ENCODE measurements at regions not wholly inside any gene's neighbourhood (a gene's known extent, or its start where the extent isn't known, plus 50 kb on each side); places are given as distances from the start of the nearest gene placed in this dataset.

DNA sequence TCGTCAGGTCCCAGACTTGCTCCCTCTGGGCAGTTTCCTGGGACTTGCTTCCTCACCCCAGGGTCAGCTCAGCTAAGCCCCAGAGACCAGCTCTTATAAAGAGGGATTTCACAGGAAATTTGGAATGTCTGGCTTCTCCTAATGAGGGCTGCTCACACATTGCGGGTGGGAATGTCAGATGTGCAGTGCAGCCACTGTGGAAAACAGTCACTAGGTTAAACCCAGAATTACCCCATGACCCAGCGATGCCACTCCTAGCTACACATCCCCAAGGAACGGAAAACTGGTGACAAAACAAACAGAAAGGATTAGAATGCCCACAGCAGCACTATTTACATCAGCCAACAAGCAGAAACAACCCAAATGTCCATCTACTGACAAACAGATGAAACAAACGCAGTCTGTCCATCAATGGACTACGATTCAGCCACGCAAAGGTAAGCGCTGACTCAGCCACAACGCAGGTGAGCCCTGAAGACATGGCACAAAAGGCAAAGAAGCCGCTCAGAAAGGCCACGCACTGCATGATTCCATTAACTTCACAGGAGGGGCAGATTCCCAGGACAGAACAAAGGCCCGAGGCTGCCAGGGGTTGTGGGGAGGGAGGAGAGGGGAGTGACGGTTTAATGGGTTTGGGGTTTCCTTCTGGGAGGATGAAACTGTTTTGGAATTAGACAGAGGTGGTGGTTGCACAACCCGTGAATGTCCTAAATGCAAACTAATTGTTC is 63.0 kb downstream of the NCOR2 start:
- no peak for DNase-seq

DNA sequence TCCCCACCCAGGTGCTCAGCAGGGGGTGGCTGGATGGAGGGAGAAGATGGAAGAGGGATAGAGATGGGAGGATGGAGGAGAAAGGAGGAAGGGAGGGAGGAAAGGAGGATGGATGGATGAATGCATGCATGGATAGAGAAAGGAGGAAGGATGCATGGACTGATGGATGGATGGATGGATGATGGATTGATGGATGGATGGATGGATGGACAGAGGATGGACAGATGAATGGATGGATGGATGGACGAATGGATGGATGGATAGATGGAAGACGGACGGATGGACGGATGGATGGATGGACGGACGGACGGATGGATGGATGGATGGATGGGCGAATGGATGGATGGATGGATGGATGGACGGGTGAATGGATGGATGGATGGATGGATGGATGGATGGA is 64.1 kb downstream of the NCOR2 start:
- DNase-seq: no peak

DNA sequence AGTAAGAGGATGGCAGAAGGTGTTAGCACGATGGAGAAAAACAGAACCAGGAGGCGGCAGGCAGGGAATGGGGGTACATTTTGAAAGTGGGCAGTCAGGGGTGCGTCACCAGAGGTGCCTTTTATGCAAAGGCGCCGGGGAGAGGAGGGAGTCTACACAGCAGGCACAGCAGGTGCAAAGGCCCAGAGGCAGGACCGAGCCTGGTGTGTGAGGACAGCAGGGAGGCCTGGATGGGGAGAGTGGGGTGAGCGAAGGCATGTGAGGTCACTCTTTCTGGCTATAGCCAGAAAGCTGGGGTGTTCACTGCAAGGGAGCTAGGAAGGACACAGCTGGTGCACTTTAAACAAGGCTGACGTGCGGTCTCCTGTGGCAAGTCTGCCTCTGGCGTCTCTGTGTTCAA is 65.0 kb downstream of the NCOR2 start:
- DNase-seq: no peak

DNA sequence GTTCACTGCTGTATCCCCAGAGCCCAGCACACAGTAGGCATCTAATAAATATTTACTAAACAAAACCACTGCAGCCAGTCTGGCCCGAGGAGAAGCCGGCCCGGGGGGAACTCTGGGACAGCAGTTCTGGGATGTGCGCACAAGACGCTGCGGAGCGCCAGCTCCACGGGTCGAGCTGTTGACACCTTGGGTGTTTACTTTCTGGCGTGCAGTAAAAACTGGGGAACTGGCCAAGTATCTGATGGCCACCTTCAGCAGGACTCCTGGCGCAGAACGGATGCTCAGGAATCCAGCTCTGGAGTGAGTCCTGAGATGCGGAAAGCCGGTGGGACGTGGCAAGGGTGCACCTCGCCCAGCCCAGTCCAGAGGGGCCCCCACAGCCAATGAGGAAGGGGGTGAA is 65.6 kb downstream of the NCOR2 start:
- no peak for DNase-seq

DNA sequence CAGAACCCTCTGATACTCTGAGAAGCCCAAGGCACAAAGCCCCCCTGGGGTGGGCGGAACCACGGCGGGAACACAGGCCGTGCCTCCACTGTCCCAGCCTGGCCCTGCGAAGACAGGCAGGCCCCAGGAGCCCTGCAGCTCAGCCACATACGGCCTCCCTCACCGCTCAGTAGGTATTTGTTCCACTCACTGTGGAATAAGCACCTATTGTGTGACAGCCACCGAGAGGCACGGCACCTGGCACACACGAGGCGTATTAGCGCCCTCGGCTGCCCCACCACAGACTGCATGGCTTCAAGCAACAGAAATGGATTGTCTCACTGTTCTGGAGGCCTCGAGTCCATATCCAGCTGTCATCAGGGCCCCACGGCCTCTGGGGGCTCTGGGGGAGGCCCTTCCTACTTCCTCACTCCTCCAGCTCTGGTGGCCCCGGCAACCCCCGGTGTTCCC is 66.3 kb downstream of the NCOR2 start:
- DNase-seq: no peak

DNA sequence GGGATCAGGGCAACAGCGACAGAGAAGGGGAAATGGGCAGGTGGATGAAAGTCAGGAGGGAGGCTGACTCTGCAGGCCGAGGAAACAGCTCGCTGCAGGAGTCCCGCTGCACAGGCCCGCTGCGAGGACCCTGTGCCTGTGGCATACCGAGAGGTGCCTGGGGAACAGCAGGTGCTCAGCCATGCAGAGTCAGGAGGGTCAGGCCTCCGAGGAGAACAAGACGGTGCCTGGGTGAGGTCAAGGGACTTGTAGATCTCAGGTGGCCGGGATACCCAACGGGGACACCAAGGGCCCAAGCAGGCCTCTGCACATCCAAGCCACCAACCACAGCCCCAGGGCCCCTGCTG is 67.5 kb downstream of the NCOR2 start:
- DNase-seq: no peak

DNA sequence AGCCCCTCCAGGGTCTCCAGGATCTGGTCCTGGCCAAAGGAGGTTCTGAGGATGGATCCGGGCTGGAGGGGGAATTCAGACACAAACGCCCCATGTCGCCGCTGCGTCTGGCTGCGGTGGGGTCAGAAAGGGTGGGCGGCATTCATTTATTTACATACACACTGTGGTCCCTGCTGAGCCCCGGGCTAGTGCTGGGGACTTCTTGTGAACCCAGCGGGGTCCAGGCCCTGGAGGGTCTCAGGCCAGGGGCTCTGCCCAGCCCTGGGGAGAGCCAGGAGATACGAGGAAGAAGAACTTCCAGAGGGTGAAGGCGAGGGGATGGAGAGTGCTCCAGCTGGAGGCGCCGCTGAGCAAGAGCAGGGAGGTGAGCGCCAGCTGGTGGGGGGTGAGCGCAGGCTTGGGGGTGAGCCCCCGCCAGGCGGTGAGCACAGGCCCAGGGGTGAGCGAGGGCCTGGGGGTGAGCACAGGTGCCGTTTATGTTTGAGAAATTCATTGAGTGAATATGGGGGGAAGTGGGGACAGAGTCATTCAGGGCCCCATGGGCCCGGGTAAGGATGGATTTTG is 68.1 kb downstream of the NCOR2 start:
- DNase-seq: no peak

DNA sequence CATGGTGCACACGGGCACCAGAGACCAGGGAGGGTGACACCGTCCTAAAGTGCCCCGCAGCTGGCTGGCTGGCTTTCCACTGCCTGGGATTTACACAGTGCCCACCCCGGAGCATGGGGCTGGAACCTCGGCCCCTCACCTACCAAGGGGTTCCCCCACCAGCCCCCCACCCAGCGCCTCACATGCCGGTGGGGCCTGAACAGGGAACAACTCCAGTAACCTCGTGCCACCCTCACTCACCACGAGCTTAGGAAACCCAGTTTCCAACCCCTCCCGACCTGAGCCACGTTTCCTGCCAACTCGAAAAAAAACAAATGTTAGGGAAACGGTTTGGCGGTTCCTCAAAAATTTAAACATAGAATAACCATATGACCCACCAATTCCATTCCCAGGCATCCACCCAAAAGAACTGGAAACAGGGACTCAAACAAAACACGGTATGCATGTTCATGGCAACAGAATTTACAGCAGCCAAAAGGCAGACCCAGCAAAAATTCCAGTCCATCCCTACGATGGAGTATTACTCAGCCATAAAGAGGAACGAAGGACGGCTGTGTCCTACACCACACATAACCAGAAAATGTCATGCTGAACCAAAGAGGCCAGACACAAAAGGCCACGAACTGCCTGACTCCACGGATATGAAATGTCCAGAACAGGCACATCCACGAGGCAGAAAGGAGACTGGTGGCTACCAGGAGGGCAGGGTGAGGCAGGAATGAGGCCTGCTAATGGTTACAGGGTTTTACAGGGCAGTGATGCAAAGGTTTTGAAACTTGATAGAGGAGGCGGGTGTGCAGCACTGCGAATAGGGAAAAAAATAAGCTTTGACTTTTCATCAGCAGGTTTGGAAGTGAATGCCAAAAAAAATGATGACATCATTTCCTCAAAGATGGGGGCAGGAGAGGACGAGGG is 68.9 kb downstream of the NCOR2 start:
- DNase-seq: no peak

DNA sequence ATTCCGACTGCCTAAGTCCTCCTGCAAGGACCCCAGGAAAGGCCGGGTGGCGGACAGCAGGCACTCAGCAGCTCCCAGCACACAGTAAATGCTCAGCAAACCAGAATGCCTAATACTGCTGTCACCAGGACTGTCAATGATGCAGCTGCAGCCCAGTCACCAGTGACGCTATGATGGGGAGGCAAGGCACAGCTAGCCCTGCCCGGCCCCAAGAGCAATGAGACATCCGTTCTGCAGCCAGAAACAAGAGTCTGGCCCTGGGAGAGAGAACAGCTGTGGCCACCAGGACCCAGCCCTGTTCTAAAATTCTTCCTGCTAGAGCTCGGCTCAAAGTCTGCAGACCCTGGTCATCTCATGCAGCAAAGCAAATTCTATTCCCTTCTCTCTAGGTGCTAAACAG is 69.8 kb downstream of the NCOR2 start:
- DNase-seq: no peak

DNA sequence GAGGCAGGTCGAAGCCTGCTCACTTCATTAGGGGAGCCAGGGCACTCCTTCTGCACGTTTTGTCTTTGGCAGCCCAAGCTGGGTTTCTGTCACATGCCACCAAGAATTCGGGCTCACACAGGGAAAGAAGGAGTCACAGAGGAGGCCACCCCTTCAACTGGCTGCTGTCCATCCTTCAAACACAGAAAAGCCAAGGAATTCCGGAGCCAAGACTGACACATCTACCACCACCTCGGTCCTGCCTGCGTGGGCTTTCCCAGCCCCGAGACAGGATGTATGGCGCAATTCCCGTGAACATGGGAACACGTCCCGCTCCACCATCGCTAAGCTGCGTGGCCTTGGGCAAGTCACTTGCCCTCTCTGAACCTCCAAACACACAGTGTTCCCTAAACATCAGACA is 70.4 kb downstream of the NCOR2 start:
- no peak for DNase-seq

DNA sequence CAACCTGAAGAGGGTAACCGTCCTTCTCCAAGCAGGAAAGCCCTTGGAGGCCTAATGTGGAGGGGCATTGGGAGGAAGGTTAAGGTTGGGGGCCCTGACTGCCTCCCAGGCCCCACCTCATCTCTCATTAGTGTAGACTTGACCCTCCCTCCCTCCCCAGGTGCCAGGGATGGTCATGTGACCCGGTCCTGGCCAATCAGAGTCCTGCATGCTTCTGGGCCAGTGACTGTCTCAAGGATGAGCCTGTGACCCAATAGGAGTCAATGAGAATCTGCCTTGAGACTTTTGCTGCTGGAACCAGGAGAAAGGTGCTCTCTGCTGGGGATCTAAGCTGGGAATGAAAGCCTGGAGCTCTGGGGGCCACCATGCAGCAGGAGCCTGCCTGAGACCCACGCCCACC is 70.8 kb downstream of the NCOR2 start:
- DNase-seq: no peak

DNA sequence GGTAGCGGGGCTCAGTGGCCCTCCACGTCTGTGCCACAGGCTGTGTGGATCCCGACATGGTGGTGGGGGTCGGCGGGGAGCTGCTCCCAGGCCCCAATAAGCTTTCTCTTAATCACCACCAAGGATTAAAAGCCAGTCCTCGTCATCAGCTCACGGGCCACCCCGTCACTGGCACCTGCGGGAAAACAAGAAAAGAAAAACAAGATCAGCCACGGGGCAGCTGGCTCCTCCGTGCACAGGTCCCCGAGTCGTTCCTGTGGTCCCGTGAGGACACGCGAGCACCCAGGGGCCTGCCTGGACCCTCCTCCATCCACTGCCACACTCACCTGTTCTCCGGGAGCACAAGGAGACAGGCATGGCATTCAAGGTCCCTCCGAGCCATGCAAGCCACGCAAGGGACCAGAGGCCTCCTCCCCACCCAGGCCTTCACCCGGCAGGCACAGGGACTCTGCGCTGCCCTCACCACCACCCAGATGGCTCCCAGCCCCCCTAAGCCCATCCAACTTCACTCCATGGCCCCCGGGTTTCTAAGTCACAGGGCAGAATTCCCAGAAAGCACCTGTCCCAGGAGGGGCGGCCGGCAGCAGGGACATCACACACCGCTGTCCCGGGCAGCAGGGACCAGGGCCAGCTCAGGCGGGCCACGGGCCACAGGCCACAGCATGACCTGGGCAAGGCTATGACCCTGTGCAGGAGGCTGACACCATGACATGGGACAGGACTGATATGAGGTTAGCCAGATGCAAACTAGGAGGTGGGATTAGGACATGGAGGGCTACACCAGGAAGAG is 72.0 kb downstream of the NCOR2 start:
- no peak for DNase-seq

DNA sequence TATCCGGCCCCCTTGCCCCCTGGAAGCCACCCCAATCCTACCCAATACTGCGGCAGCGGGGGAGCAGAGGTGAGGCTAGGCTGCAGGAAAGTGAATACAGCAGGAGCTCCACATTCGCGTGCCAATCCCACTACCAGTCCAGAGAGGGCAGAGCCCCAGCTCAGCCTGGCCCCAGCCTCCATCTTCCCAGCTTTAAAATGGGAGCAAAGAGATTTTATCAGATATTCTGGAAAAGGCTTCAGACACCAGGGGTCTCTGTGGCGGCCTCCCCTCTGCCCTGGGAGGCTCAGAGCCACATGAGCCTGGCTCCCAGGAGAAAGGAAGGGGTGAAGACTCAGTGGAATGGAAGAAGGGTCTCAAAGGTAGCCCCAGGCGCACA is 72.7 kb downstream of the NCOR2 start:
- DNase-seq: no peak

DNA sequence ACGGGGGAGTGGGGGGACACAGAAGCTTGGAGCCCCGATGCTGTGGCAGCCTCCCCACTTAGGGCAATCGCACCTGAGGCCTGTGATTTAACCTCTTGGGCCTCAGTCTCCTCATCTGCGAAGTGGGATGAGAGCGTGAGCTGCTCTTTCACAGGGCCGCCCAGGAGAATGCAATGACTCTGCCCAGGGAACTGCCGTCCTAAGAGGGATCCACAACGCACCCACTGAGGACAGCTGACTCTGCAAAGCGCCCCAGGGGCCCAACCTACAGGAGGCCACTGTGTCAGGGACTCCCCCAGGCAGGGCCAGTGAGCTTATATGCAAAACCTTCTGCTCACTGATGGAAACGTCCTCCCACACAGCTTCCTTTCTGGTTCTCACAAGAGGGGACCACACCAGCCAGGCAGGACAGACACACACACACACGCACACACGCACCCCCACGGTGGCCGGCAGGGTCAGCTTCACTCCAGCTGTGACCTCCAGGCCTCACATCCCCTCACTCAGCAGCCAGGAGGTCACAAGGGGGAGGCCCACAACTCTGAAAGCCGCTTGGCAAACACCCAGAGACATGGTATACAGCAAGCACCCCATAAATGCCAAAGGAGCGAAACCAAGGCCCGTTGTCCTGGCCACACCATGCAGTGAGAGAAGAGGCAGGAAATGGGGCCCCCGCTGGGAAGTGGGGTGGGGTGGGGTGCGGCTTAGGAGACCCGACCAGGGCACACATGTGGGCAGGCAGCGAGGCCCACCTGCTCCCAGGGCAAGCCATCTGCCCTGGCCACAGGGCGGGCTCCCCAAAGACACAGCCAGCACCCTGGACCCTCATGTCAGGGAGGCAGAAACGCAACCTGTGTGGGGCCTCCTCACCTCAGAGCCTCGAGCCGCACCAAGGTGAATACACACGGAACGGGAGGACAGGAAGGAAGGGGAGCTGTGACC is 73.3 kb downstream of the NCOR2 start:
- DNase-seq: peak; percentile 24 to 44

DNA sequence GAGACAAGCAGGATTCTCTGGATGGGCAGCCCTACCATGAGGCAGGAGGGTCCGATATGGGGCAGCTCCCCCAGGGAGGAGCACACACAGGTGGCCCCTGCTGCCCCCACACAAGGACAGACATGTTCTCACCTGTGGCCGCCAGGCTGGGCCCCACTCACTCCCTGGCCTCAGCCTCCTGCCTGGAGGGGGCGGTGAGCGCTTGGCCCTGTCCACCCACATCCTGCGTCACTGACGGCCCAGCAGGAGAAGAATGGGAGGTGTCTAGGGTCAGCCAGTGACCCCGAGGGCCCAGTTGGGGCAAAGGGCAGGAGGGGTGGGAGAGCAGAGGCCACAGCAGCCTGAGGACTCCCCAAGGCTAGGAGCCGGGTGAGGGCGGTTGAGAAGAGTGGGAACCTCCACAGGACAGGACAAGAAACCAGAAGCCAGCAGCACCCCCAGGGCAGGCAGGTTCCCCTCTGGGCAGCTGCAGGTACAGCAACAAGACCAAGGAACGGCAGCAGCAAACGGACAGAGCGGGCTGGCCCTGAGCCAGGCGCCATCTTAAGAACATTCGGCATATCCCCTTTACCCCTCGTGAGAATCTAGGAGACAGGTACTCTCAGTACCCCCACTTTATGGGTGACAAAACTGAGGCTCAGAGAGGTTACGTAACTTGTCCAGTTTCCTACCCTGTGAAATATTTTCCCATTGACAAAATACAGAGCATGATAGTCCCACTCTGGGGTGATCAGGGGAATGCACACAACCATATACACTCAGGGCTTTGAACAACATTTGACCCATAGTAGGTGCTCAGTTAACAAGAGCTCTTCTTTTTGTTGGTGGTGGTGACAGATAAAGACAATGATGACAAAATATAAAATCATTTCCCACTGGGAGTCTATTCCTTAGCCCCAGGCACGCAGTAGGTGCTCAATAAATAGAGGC is 74.3 kb downstream of the NCOR2 start:
- no peak for DNase-seq

DNA sequence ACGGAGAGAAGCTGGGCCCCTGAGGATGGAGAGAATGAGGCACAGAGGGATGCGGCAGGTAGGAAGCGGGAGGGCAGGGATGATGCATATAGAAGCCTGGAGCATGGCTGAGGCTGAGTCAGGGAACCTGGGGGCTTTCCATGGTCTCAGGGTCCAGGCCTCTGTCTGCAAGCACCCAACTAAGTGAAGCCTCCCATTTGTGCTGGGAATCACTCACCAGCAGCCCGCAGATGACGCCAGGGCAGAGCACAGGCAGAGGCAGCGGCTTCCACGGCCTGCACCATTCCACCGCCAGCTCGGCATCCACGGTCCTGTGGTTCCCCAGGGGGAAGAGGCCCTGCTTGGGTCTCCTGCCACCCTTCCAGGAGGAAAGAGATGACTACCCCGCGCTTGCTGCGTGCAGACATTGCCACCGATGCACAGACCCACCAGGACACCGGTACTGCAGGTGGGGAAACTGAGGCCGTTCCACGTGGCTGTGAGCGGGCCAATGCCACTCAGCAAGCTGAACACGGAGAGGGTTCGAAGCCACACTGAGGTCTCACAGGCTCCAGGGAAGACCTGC is 75.5 kb downstream of the NCOR2 start:
- DNase-seq: no peak

DNA sequence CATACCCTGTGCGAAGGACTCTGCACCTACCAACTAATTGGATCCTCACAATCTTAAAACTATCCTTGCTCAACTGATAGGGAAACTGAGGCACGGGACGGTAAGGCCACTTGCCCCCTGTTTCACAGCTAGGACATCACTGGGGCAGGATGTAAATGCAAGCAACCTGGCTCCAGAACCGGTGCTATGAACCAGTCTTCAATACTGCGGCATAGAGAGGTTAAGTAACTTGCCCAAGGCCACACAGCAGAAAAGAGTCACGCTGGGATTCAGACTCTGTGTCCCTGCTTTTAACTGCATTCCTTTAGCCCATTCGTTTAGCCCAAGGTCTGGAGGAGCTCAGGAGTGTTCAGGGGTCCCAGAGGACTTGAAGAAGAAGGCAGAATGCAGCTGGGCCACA is 76.1 kb downstream of the NCOR2 start:
- DNase-seq: no peak

DNA sequence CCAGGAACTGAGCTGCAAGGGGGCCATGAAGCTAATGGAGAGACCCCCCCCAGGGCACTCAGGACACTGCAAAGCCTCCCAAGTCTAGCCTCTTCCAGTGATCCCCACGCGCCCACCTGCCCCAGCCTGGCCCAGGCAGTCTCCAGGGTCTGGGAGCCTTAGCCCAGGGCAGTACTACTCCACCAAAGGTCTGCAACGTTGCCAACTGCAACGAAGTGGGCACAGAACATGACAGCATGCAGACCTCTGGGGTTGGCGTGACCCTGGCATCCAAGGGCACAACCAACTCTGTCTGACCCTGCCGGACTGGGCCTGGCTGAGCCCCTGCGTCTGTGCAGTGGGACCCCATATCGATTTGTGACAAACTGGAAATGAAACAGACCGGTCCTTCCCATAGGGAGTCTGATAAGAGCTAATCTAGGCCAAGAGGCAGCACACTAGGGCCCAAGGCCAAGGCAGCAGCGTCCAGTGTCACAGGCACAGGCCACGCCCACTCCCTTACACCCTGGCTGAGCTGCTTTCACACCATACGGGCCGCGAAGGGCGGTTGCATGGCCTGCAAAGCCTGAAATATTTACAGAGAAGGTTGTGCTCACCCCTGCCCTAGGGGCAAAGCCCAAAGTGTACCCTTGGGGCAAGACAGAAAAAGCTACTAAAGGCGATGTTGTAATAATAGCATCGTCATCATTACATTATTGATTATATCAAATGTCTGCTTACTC is 76.7 kb downstream of the NCOR2 start:
- DNase-seq: no peak

DNA sequence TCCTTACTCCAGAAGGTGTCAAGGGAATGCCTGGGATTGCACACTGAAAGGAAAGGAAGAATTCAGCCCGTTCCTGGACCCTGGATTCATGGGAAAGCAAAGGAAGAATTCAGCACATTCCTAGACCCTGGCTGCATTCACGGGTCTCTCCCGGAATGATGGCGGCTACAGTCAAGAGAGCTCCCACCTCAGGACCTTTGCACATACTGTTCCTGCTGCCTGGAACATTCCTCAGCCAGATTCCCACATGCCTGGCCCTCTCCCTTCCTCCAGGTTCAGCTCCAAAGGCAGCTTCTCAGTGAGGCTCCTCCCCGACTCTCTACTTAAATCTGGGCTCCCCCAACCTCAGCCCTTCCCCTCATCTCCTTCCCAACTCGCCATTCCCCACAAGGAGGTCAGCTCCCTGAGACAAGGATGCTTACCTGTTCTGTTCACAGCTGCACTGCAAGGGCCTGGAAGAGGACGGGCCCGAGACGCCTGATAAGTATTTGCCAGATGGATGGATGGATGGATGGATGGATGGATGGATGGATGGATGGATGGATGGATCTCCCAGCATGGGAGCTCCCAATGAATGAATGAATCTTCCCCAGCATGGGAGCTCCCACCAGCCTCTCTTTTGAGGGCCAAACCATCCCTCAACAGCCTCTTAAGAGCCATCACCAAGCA is 77.4 kb downstream of the NCOR2 start:
- no peak for DNase-seq

Data from activated CD4-positive, alpha-beta T cell treated with anti-CD3 and anti-CD28 coated beads for 4 hours (primary cell).